MM.1S (cell line): ENCODE measurements at regions not wholly inside any gene's neighbourhood (a gene's known extent, or its start where the extent isn't known, plus 50 kb on each side); places are given as distances from the start of the nearest gene placed in this dataset.

Experiments used
- DNase-seq: peaks from one replicate; pipeline ENCODE4 v3.0.0-alpha.2; 2015
- H2AFZ ChIP-seq: fragments of 300-600 bp; sonication (generic); 2 replicates; pipeline ENCODE4 v1.6.0; 2016; ENCODE audit warnings: antibody characterized with exemption, low read length
- H3F3A ChIP-seq: fragments of 300-600 bp; sonication (generic); 2 replicates; pipeline ENCODE4 v1.6.1; 2016; ENCODE audit warnings: mild to moderate bottlenecking, antibody characterized with exemption, low read length, moderate library complexity, mixed read lengths; ENCODE audit not compliant: insufficient read depth
- H3K27ac ChIP-seq: fragments of 300-600 bp; sonication (generic); 2 replicates; pipeline ENCODE4 v1.5.1; 2016; ENCODE audit warnings: mild to moderate bottlenecking, low read length
- H3K27me3 ChIP-seq: fragments of 300-600 bp; sonication (generic); replicated peaks from 2 replicates; pipeline ENCODE4 v1.6.0; 2016; ENCODE audit warnings: low read length; ENCODE audit not compliant: insufficient read depth
- H3K36me3 ChIP-seq: fragments of 300-600 bp; sonication (generic); replicated peaks from 2 replicates; pipeline ENCODE4 v1.6.1; 2016; ENCODE audit warnings: mild to moderate bottlenecking, low read length, mixed read lengths; ENCODE audit not compliant: insufficient read depth
- H3K4me1 ChIP-seq: fragments of 300-600 bp; sonication (generic); 2 replicates; pipeline ENCODE4 v1.6.1; 2016; ENCODE audit warnings: low read length, mixed read lengths
- H3K4me2 ChIP-seq: fragments of 300-600 bp; sonication (generic); 2 replicates; pipeline ENCODE4 v1.6.0; 2016; ENCODE audit warnings: low read depth, low read length
- H3K4me3 ChIP-seq: fragments of 300-600 bp; sonication (generic); 2 replicates; pipeline ENCODE4 v1.5.1; 2016; ENCODE audit warnings: low read length, mixed read lengths
- H3K79me2 ChIP-seq: fragments of 300-600 bp; sonication (generic); 2 replicates; pipeline ENCODE4 v1.6.1; 2016; ENCODE audit warnings: mixed run types, low read length, mixed read lengths
- H3K9ac ChIP-seq: fragments of 300-600 bp; sonication (generic); 2 replicates; pipeline ENCODE4 v1.6.1; 2016; ENCODE audit warnings: low read length, mixed read lengths
- H3K9me2 ChIP-seq: fragments of 300-600 bp; sonication (generic); replicated peaks from 2 replicates; pipeline ENCODE4 v1.6.1; 2016; ENCODE audit warnings: mild to moderate bottlenecking, low read length, mixed read lengths; ENCODE audit not compliant: insufficient read depth
- H3K9me3 ChIP-seq: fragments of 300-600 bp; sonication (generic); replicated peaks from 2 replicates; pipeline ENCODE4 v1.6.1; 2016; ENCODE audit warnings: mild to moderate bottlenecking, low read length, mixed read lengths; ENCODE audit not compliant: insufficient read depth
- H4K20me1 ChIP-seq: fragments of 300-600 bp; sonication (generic); 2 replicates; pipeline ENCODE4 v1.6.1; 2016; ENCODE audit warnings: mild to moderate bottlenecking, low read length, moderate library complexity, mixed read lengths; ENCODE audit not compliant: insufficient read depth
- EZH2 ChIP-seq: fragments of 300-600 bp; sonication (generic); optimal IDR thresholded peaks from 2 replicates; pipeline ENCODE3; 2017; ENCODE audit warnings: low read depth, mild to moderate bottlenecking, antibody characterized with exemption, low read length, mixed read lengths
- EZH2phosphoT487 ChIP-seq: fragments of 300-600 bp; sonication (generic); IDR thresholded peaks from 2 replicates; pipeline ENCODE4 v1.6.1; 2018; ENCODE audit warnings: antibody characterized with exemption, low read length
- TF ChIP-seq, protein P1 (sequence below): fragments of 300-600 bp; sonication (generic); IDR thresholded peaks from 2 replicates; pipeline ENCODE4 v1.5.1; 2016; ENCODE audit warnings: antibody characterized with exemption, low read length, mixed read lengths

DNA sequence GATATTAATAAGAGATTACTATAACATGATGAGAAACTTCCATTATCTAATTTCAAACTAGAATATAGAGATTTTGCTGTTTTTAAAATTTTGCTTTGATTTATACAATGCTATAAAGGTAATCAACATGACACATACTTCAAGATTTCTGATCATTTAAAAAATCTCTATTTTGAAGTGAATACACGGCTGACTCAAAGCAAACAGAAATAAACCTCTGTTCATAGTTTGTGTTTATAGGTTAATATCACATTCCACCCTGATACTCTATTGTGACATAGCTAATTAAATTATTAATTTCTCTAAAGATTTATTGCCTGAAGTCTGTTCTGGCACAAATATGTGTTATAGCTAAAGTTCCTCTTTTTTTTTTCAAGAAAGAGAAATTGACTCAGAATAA is 349.2 kb downstream of the TLL1 start:
- TF ChIP-seq EZH2phosphoT487: no peak
- TF ChIP-seq EZH2: no peak
- TF ChIP-seq, protein P1, sequence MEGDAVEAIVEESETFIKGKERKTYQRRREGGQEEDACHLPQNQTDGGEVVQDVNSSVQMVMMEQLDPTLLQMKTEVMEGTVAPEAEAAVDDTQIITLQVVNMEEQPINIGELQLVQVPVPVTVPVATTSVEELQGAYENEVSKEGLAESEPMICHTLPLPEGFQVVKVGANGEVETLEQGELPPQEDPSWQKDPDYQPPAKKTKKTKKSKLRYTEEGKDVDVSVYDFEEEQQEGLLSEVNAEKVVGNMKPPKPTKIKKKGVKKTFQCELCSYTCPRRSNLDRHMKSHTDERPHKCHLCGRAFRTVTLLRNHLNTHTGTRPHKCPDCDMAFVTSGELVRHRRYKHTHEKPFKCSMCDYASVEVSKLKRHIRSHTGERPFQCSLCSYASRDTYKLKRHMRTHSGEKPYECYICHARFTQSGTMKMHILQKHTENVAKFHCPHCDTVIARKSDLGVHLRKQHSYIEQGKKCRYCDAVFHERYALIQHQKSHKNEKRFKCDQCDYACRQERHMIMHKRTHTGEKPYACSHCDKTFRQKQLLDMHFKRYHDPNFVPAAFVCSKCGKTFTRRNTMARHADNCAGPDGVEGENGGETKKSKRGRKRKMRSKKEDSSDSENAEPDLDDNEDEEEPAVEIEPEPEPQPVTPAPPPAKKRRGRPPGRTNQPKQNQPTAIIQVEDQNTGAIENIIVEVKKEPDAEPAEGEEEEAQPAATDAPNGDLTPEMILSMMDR: no peak
- H3K9ac ChIP-seq: no peak overlapping the region
- H3K4me2 ChIP-seq: no peak overlapping the region
- H3K79me2 ChIP-seq: no peaks in the 10 kb centered on the region
- H3F3A ChIP-seq: no peaks in the 10 kb centered on the region
- H3K9me3 ChIP-seq: no peaks in the 10 kb centered on the region
- H3K27me3 ChIP-seq: no peaks in the 10 kb centered on the region
- no peaks in the 10 kb centered on the region for H4K20me1 ChIP-seq
- no peaks in the 10 kb centered on the region for H3K4me1 ChIP-seq
- no peak overlapping the region for H3K27ac ChIP-seq
- no peaks in the 10 kb centered on the region for H3K9me2 ChIP-seq
- no peak overlapping the region for H2AFZ ChIP-seq
- no peak overlapping the region for H3K4me3 ChIP-seq
- no peaks in the 10 kb centered on the region for H3K36me3 ChIP-seq
- no peak for DNase-seq

DNA sequence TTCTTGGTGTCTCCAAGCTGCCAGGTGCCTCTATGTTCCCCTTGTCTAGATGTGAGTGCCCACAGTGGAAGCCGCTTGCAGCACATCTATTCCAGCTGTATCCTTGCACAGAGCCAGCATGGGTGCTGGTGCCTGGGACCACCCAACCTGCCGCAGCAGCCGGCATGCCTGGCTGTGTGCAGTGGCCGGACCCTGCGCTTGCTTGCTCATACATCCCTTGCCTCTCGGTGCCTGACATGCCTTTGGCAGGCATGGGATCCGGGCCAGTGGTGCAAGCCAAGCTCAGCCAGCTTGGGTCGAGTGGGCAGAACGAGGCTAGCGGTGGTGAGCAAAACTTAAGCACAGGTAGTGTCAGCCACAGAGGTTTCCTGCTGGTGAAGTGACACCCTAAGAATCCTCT is 355.1 kb downstream of the TLL1 start:
- Histone ChIP-seq H4K20me1 (no peaks in the 10 kb centered on the region), H3K79me2 (no peaks in the 10 kb centered on the region), H3K4me3 (no peak overlapping the region), H3F3A (no peaks in the 10 kb centered on the region), H3K9me2 (no peaks in the 10 kb centered on the region), H3K27ac (no peak overlapping the region), H3K36me3 (no peaks in the 10 kb centered on the region), H3K27me3 (no peaks in the 10 kb centered on the region), H3K9ac (no peak overlapping the region), H3K9me3 (no peaks in the 10 kb centered on the region), H3K4me2 (no peak overlapping the region), H3K4me1 (no peaks in the 10 kb centered on the region), H2AFZ (no peak overlapping the region)
- no peak for DNase-seq
- TF ChIP-seq EZH2 (no peak), EZH2phosphoT487 (no peak)
- TF ChIP-seq, protein P1: no peak

DNA sequence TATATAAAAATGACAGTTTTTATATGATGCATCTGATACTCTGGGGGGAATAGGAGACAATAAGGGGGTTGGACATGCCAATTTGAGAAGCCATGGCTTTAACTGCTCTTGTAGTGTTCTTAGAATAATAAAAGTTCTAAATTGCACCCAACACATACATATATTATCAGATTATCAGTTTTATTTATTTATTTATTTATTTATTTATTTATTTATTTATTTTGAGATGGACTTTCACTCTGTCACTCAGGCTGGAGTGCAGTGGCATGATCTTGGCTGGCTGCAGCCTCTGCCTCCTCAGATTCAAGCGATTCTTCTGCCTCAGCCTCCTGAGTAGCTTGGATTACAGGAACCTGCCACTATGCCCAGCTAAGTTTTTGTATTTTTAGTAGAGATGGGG is 356.8 kb downstream of the TLL1 start:
- TF ChIP-seq EZH2phosphoT487: no peak
- TF ChIP-seq, protein P1: no peak
- TF ChIP-seq EZH2: no peak
- no peaks in the 10 kb centered on the region for H3K9me2 ChIP-seq
- H4K20me1 ChIP-seq: no peaks in the 10 kb centered on the region
- no peaks in the 10 kb centered on the region for H3K4me1 ChIP-seq
- no peak overlapping the region for H3K9ac ChIP-seq
- no peaks in the 10 kb centered on the region for H3F3A ChIP-seq
- H3K79me2 ChIP-seq: no peaks in the 10 kb centered on the region
- no peak overlapping the region for H3K4me3 ChIP-seq
- no peaks in the 10 kb centered on the region for H3K36me3 ChIP-seq
- DNase-seq: no peak
- no peaks in the 10 kb centered on the region for H3K27me3 ChIP-seq
- H3K9me3 ChIP-seq: no peaks in the 10 kb centered on the region
- H2AFZ ChIP-seq: no peak overlapping the region
- no peak overlapping the region for H3K4me2 ChIP-seq
- no peak overlapping the region for H3K27ac ChIP-seq
